ENCODE measurements at regions not wholly inside any gene's neighbourhood (a gene's known extent, or its start where the extent isn't known, plus 50 kb on each side); places are given as distances from the start of the nearest gene placed in this dataset.

DNA sequence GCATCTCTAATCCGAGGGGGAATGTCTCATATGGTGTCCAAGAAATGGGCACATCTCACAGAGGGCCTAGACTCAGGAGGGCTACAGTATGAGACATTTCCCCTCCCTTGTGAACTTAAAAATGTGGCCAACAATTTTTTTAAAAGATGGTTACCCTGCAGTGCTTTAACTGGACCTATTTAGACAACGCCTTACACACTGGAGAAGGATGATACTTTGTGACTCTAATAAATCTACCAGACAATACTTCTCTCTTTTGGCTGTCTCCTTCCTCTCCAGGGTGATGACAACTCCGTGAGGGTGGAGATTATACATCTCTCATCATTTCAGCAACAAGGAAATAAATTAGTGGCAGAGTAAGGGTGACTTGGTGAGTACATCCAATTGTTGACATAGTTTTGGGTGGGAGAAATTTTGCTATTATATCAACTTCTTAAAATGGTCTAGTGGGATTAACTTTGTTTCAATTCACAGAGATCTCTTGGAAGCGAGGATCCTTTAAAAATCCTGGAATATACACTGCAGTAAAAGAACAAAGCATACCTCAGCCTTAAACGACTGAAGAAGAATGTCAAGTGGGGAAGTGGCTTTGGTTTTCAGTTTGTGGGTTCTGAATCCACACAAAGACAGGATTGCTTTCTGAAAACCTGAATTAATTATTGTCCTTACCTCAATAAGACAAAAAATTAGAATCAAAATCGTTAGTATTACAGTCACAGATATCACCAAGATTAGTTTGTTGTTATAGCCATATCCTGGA lies 89.8 kb downstream of the KPNA2 start:
- no peak overlapping the region for H3K9ac ChIP-seq (ENCODE audit: low read depth, low read length)
- peaks cover 7% of the 10 kb centered on the region; the same call in 1 of the 2 replicates for H3K4me1 ChIP-seq (ENCODE audit: insufficient read depth, low read length)
- H3K36me3 ChIP-seq (ENCODE audit: insufficient read depth, low read length) = no peaks in the 10 kb centered on the region
- no peaks in the 10 kb centered on the region for H3K9me3 ChIP-seq (ENCODE audit: control insufficient read depth, insufficient read depth, low read length)

DNA sequence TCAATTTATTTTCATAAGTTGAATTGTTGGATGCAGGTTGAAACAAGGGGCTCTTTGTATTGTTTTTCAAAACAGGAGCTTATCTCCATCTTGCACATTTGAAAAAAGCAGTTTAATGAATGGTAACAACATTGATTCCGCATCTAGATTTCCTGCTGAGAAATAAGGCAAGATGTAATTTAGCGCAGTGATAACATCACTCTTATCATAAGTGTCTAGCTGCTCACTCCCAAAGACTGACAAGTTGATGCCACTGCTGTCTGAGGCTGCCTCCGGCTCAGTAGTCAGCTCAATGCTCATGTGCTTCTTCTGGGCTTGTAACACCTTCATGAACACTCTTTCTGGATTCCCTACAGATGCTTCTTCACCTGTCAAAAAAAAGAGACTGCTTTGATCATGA lies 92.4 kb downstream of the KPNA2 start:
- Histone ChIP-seq H3K4me1 (ENCODE audit: insufficient read depth, low read length) (peaks cover 7% of the 10 kb centered on the region; the same call in 1 of the 2 replicates), H3K9ac (ENCODE audit: low read depth, low read length) (no peak overlapping the region), H3K36me3 (ENCODE audit: insufficient read depth, low read length) (no peaks in the 10 kb centered on the region), H3K9me3 (ENCODE audit: control insufficient read depth, insufficient read depth, low read length) (no peaks in the 10 kb centered on the region)

DNA sequence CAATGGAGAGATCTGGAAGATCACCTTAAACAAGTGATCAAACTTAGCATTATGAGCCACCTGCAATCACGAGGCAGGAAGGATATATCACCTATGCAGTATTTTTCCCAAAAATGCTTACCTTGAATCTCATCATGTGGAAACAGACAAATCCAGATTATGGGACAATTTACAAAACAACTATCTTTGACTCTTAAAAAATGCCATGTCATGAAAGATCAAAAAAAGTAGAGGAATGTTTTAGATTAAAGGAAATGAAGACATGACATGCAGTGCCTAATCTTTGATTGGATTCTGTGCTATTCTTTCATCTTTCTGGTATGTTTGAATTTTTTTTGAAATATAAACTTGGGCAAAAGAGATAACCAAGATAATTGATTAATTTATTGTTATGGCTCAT lies 95.9 kb downstream of the KPNA2 start:
- Histone ChIP-seq H3K9ac (ENCODE audit: low read depth, low read length) (no peak overlapping the region), H3K9me3 (ENCODE audit: control insufficient read depth, insufficient read depth, low read length) (no peaks in the 10 kb centered on the region), H3K4me1 (ENCODE audit: insufficient read depth, low read length) (no peaks in the 10 kb centered on the region; the same call in 1 of the 2 replicates), H3K36me3 (ENCODE audit: insufficient read depth, low read length) (no peaks in the 10 kb centered on the region)

DNA sequence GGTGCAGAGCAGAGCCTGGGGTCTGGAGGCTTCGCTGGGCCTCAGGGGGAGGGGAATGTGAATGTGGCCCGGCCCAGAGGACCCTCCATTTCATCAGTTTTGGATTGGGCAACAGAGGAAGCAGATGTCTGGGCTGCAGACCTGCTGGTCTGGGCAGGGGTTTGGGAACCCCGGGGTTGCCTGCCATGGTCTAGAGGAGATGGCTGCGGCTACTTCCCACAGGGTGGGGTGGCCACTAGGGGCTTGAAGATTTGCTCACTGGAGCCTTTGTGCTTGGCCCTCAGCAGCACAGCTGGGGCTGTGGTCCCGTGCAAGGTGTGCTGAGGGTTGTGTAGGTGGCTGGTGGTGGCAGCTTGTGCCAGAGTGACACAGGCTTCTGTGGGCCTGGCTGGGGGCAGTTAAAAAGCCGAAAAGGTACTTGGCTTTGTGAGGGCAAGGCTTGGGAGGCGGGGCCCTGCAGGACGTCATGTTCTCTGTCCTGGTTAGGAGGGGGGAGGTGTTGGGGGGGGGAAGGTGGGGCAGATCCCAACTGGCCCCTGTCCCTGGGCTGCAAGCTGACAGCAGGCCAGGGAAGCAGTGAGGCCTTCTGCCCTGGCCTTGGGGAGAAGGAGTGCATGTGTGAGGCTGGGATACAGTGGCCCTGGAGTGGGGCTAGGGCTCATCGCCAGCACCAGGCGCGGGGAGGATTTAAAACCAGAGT lies 98.0 kb downstream of the KPNA2 start:
- Histone ChIP-seq H3K9me3 (ENCODE audit: control insufficient read depth, insufficient read depth, low read length) (no peaks in the 10 kb centered on the region), H3K36me3 (ENCODE audit: insufficient read depth, low read length) (no peaks in the 10 kb centered on the region), H3K9ac (ENCODE audit: low read depth, low read length) (no peak overlapping the region), H3K4me1 (ENCODE audit: insufficient read depth, low read length) (no peaks in the 10 kb centered on the region; the same call in 1 of the 2 replicates)

DNA sequence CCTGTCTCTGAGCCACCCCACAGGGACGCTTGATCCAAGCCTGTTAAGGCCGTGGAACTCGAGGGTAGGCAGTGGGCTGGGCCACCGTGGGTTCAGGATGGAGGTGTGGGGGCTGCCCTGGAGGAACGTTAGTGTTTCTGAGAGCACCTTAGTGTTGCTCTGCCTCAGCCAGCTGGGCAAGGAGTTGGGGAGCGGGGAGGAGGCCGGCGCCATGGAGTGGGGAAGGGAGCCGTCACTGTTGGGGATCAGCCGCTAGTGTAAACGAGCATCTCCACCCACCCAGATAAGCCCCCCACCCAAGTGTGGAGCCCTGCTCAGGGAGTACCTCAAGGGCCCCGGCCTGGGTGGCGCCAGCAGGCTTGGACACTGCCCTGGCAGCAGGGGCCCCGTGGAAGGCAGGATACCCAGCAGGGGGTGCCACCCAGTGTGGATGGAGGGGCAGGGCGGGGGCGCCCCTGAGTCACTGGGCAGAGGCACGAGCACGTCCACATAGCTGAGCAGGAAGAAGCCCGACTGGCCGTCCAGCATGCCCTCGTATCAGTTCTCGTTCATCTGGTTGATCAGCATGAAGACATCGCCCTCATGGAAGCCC lies 98.6 kb downstream of the KPNA2 start:
- Histone ChIP-seq H3K9me3 (ENCODE audit: control insufficient read depth, insufficient read depth, low read length) (no peaks in the 10 kb centered on the region), H3K36me3 (ENCODE audit: insufficient read depth, low read length) (no peaks in the 10 kb centered on the region), H3K9ac (ENCODE audit: low read depth, low read length) (no peak overlapping the region), H3K4me1 (ENCODE audit: insufficient read depth, low read length) (no peaks in the 10 kb centered on the region; the same call in 1 of the 2 replicates)

DNA sequence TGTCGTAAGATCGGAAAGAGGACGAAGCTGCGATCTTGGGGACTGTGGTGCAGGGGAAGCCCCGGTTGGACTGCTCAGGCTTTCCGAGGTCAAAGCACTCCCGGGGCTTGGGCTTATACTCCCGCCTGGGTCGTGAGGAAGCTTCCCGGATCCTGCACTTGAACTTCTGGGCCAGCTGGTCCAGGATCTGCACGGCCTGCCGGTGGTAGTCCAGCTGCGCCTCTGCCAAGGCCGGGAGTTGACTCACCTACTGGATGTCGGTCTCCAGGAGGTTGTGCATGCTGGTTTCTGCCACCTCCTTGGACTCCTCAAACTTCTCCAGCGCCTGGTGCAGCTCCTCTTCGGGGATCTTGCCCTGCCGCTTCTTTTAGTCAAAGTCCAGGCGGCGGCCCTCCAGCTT lies 99.2 kb downstream of the KPNA2 start:
- H3K9ac ChIP-seq (ENCODE audit: low read depth, low read length) = no peak overlapping the region
- no peaks in the 10 kb centered on the region for H3K36me3 ChIP-seq (ENCODE audit: insufficient read depth, low read length)
- no peaks in the 10 kb centered on the region for H3K9me3 ChIP-seq (ENCODE audit: control insufficient read depth, insufficient read depth, low read length)
- no peaks in the 10 kb centered on the region; the same call in 1 of the 2 replicates for H3K4me1 ChIP-seq (ENCODE audit: insufficient read depth, low read length)

DNA sequence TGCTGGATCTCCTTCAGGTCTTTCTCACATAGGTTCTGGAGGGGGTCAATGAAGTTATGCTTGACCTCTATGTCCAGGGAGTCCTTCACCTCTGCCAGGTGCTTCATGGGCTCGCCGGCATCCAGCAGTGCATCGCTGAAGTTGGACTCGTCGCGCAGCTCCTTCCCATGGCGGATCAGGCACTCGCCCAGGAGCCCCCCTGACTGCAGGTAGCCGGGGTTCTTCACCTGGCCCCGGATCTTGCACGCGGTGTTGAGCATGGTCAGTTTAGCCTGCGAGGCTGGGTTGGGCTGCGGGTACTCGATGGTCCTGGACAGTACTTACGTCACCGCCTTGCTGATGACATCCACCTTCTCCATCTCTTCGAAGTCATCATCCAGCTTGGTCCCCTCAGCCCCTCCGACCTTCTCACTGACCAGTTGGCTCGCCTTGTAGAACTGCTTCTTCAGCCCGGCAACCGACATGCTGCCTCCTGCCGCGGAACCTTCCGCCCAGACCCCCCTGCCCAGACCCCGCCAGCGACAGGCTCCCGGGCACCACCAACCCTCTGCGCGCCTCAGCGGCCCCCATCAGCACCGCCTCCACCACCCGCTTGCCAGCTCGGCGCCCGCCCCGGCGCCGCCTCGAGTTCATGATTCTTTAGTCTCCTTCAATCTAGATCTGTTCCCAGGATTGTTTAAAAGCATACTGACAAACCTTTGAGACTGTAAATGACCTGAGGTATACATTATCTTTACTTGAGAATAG lies 99.8 kb downstream of the KPNA2 start:
- Histone ChIP-seq H3K36me3 (ENCODE audit: insufficient read depth, low read length) (no peaks in the 10 kb centered on the region), H3K9ac (ENCODE audit: low read depth, low read length) (no peak overlapping the region), H3K4me1 (ENCODE audit: insufficient read depth, low read length) (no peaks in the 10 kb centered on the region; the same call in 1 of the 2 replicates), H3K9me3 (ENCODE audit: control insufficient read depth, insufficient read depth, low read length) (no peaks in the 10 kb centered on the region)

DNA sequence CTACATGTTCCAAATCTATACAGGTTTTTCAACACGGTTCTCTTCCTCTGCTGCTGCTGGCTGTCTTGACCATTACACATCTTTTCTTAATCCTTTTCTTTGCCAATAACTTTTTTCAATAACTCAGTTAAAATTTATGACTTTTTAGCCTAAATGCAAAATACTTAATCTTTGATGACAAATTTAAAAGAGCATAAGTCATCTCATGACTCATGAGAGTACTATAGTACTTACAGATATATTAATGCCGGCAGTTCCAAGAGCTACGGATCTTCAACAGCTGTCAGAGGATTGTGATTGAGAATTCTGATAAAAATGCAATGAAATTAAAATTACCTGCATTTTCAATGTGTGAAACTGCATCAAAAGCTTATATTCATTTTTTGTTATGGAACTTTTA lies 105.5 kb downstream of the KPNA2 start:
- H3K4me1 ChIP-seq (ENCODE audit: insufficient read depth, low read length) = no peaks in the 10 kb centered on the region
- H3K9me3 ChIP-seq (ENCODE audit: control insufficient read depth, insufficient read depth, low read length) = no peaks in the 10 kb centered on the region
- H3K36me3 ChIP-seq (ENCODE audit: insufficient read depth, low read length) = no peaks in the 10 kb centered on the region
- H3K9ac ChIP-seq (ENCODE audit: low read depth, low read length) = no peak overlapping the region

DNA sequence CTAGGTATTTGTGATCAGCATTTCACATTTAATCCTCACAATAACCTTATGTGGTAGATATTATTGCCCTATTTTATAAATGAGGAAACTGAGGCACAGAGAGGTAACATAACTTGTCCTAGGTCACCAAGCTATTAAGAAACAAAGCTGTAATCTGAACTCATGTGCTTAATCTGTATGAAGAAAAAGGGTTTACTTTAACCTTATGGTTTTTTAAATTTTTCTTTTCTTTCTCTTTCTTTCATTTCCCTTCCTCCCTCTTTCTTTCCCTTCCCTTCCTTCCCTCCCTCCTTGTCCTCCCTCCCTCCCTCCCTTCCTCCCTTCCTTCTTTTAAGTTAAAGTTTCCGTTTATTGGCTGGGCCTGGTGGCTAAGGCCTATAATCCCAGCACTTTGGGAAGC lies 105.2 kb upstream of the AMZ2 start:
- no peaks in the 10 kb centered on the region for H3K9me3 ChIP-seq (ENCODE audit: control insufficient read depth, insufficient read depth, low read length)
- H3K9ac ChIP-seq (ENCODE audit: low read depth, low read length) = no peak overlapping the region
- no peaks in the 10 kb centered on the region for H3K36me3 ChIP-seq (ENCODE audit: insufficient read depth, low read length)
- no peaks in the 10 kb centered on the region for H3K4me1 ChIP-seq (ENCODE audit: insufficient read depth, low read length)

DNA sequence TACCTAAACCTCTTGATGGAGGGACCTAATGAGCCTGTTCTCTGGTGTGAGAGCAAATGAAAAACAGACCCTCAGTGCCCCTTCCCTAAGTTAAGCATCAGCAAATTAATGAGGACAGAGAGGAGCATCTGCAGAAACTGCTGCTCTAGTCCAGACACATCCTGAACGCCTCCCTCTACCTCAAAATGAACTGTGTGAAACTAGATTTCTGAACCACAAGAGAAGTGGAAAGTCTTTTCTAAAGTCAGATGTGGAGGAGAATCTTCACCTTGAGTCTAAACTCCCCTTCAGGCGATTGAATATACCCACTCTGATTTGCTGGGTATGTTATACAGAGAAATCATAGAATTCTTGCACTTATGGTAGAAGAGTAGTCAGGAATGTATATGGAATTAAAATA lies 104.4 kb upstream of the AMZ2 start:
- Histone ChIP-seq H3K36me3 (ENCODE audit: insufficient read depth, low read length) (no peaks in the 10 kb centered on the region), H3K9me3 (ENCODE audit: control insufficient read depth, insufficient read depth, low read length) (no peaks in the 10 kb centered on the region), H3K4me1 (ENCODE audit: insufficient read depth, low read length) (no peaks in the 10 kb centered on the region), H3K9ac (ENCODE audit: low read depth, low read length) (no peak overlapping the region)

DNA sequence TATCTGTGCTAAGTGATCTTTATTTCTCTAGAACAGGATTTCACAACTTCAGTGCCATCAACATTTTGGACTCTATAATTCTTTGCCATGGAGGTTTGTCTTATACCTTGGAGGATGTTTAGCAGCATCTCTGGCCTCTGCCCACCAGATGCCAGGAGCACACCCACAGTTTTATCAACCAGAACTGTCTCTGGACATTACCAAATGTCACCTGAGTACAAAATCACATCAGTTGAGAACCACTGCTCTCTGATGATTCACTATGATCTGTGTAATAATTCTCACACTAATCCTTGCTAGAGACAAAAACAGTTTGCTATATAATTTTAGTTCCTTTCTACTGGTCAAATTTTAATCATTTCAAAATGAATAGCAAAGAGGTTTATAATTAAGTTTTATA lies 102.8 kb upstream of the AMZ2 start:
- H3K9me3 ChIP-seq (ENCODE audit: control insufficient read depth, insufficient read depth, low read length) = no peaks in the 10 kb centered on the region
- H3K4me1 ChIP-seq (ENCODE audit: insufficient read depth, low read length) = no peaks in the 10 kb centered on the region
- no peak overlapping the region for H3K9ac ChIP-seq (ENCODE audit: low read depth, low read length)
- H3K36me3 ChIP-seq (ENCODE audit: insufficient read depth, low read length) = no peaks in the 10 kb centered on the region

DNA sequence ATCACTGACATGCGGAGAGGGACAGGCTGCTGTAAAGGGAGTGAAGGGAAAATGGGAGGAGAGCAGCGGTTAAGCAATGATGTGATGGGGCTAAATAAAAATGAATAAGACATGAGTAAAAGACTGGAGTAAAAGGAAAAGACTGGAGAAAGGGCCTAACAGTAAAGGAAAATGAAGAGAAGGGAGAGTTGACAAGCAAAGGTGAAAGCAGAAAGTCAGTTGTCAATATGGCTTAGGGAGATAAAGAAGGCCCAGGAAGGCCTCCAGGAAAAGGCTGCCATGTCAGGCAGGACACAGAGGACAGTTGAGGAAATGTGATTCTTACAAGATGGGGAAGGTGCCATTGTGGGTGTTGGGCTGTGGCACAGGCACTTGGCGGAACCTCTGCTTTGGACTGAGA lies 98.9 kb upstream of the AMZ2 start:
- Histone ChIP-seq H3K4me1 (ENCODE audit: insufficient read depth, low read length) (no peaks in the 10 kb centered on the region), H3K9ac (ENCODE audit: low read depth, low read length) (no peak overlapping the region), H3K36me3 (ENCODE audit: insufficient read depth, low read length) (no peaks in the 10 kb centered on the region), H3K9me3 (ENCODE audit: control insufficient read depth, insufficient read depth, low read length) (no peaks in the 10 kb centered on the region)

DNA sequence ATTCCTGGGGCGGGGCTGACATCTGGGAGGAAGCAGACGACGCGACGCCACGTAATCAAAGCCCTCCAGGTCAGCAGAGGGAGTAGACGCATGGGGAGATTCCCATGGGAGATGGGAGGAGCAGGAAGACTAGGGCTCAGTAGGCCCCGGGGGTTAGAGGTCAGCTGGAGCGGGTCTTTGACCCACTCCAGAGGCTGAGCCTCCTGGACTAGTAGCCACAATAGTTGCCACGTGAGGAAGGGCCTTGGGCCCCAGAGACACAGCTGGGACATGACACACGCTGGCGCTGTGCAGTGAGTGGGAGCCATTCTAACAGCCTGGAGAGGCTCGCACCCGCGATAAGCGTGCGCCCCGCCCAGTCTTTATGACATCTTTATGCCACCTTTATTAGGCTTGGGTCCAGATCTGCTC lies 95.7 kb upstream of the AMZ2 start:
- Histone ChIP-seq H3K4me1 (ENCODE audit: insufficient read depth, low read length) (no peaks in the 10 kb centered on the region), H3K9me3 (ENCODE audit: control insufficient read depth, insufficient read depth, low read length) (no peaks in the 10 kb centered on the region), H3K9ac (ENCODE audit: low read depth, low read length) (no peak overlapping the region), H3K36me3 (ENCODE audit: insufficient read depth, low read length) (no peaks in the 10 kb centered on the region)

DNA sequence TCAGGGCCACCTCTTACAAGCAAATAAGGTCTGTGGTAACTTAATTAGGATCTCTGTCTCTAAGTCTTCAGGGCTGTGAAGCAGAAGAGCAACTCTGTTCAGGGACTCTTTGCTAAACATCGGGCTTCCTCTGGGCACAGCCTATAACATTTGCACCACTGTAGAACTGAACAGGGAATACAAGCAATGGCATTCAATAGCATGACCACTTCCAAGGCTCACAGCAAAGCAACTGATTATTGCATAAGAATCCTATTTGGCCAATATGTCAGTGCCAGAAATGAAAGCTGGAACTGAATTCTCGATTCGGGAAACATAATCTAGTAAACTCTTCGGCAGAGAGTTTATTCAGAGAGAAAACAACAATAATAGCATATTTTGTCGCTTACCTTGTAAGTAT lies 92.2 kb upstream of the AMZ2 start:
- no peaks in the 10 kb centered on the region for H3K9me3 ChIP-seq (ENCODE audit: control insufficient read depth, insufficient read depth, low read length)
- no peaks in the 10 kb centered on the region for H3K36me3 ChIP-seq (ENCODE audit: insufficient read depth, low read length)
- no peak overlapping the region for H3K9ac ChIP-seq (ENCODE audit: low read depth, low read length)
- H3K4me1 ChIP-seq (ENCODE audit: insufficient read depth, low read length) = no peaks in the 10 kb centered on the region

All from ES-I3 (cell line).